ENCODE measurements at regions not wholly inside any gene's neighbourhood (a gene's known extent, or its start where the extent isn't known, plus 50 kb on each side); places are given as distances from the start of the nearest gene placed in this dataset.
"Not testable (repeated sequence)": the region's sequence is repeated elsewhere in the genome, so short reads cannot be mapped to it uniquely, and the experiment has no call there.

GRCh38 chrX:142296421-142296820 lies 91.3 kb upstream of the MAGEC2 start:
- no peak for TF ChIP-seq CTCF (IDR thresholded peaks at IDR 0.05; ENCODE audit: control extremely low read depth, extremely low read depth, low read depth, missing control alignments)
- CTCF ChIA-PET: no interaction called here
- POLR2A ChIA-PET: no interaction called here
- no peak for DNase-seq (ENCODE audit: extremely low spot score)

GRCh38 chrX:142295190-142295589 lies 90.1 kb upstream of the MAGEC2 start:
- CTCF ChIA-PET: no interaction called here
- DNase-seq (ENCODE audit: extremely low spot score): no peak

GRCh38 chrX:142270166-142270565 lies 65.1 kb upstream of the MAGEC2 start:
- DNase-seq (ENCODE audit: extremely low spot score); CTCF ChIA-PET: not testable (repeated sequence)
- POLR2A ChIA-PET: interaction anchor here (0.6 kb wide), 1 partner anchor 1569 kb away, joined by 5 read pairs; no protein-coding TSS in a partner anchor

More at GRCh38 chrX:142295190-142295589, 90.1 kb upstream of the MAGEC2 start:
- POLR2A ChIA-PET: no interaction called here
- no peak for TF ChIP-seq CTCF (IDR thresholded peaks at IDR 0.05; ENCODE audit: control extremely low read depth, extremely low read depth, low read depth, missing control alignments)

GRCh38 chrX:142266417-142266816 lies 61.3 kb upstream of the MAGEC2 start:
- DNase-seq (ENCODE audit: extremely low spot score): no peak
- CTCF ChIA-PET: no interaction called here
- POLR2A ChIA-PET: no interaction called here
- no peak for TF ChIP-seq CTCF (IDR thresholded peaks at IDR 0.05; ENCODE audit: control extremely low read depth, extremely low read depth, low read depth, missing control alignments)

GRCh38 chrX:142265549-142265948 lies 60.5 kb upstream of the MAGEC2 start:
- DNase-seq (ENCODE audit: extremely low spot score); CTCF ChIA-PET; POLR2A ChIA-PET: not testable (repeated sequence)

GRCh38 chrX:142256935-142257334 lies 51.8 kb upstream of the MAGEC2 start:
- DNase-seq (ENCODE audit: extremely low spot score): no peak
- POLR2A ChIA-PET: no interaction called here
- CTCF ChIA-PET: no interaction called here
- no peak for TF ChIP-seq CTCF (IDR thresholded peaks at IDR 0.05; ENCODE audit: control extremely low read depth, extremely low read depth, low read depth, missing control alignments)

Data from GM10248 (cell line).